ENCODE measurements at regions not wholly inside any gene's neighbourhood (a gene's known extent, or its start where the extent isn't known, plus 50 kb on each side); places are given as distances from the start of the nearest gene placed in this dataset.

DNA sequence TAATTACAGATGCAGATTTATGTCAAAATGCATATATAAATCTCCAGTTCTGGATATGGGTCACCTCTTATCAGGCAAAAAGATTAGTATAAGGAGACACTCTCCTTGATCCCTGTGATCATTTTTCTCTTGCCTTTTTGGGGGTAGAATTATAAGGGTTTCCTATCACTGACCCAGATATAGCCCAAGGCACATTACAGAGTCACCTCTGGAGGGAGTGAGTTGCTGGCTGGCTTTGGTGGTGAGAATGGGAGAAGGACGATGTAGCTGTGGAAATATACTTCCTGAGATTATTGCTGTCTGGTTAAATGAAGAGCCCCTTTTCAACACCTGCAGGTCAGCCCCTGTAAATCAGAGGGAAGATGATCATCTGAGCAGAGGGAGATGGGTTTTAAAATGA, 418.7 kb downstream of the MTX2 start:
- BruUV-seq (replicated peaks): no TSS peak
- peaks cover 62% of the 10 kb centered on the region for H3K27me3 Mint-ChIP-seq (ENCODE audit: unreplicated experiment)
- no peaks in the 10 kb centered on the region for H3K4me1 Mint-ChIP-seq (ENCODE audit: low read depth, unreplicated experiment)
- no peaks in the 10 kb centered on the region for H3K36me3 Mint-ChIP-seq (ENCODE audit: insufficient read depth, unreplicated experiment)
- no peaks in the 10 kb centered on the region for H3K9me3 Mint-ChIP-seq (ENCODE audit: low read depth, unreplicated experiment)
- CTCF ChIA-PET: interaction anchor here (0.5 kb wide), 1 partner anchor 542 kb away, joined by 4 read pairs; no protein-coding TSS in a partner anchor
- TF ChIP-seq, protein P1, sequence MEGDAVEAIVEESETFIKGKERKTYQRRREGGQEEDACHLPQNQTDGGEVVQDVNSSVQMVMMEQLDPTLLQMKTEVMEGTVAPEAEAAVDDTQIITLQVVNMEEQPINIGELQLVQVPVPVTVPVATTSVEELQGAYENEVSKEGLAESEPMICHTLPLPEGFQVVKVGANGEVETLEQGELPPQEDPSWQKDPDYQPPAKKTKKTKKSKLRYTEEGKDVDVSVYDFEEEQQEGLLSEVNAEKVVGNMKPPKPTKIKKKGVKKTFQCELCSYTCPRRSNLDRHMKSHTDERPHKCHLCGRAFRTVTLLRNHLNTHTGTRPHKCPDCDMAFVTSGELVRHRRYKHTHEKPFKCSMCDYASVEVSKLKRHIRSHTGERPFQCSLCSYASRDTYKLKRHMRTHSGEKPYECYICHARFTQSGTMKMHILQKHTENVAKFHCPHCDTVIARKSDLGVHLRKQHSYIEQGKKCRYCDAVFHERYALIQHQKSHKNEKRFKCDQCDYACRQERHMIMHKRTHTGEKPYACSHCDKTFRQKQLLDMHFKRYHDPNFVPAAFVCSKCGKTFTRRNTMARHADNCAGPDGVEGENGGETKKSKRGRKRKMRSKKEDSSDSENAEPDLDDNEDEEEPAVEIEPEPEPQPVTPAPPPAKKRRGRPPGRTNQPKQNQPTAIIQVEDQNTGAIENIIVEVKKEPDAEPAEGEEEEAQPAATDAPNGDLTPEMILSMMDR (IDR thresholded peaks at IDR 0.05; ENCODE audit: unreplicated experiment): no peak
- intact Hi-C loops (cut with micrococcal nuclease; ENCODE audit: unreplicated experiment): no loop called here
- no peak overlapping the region for H3K27ac Mint-ChIP-seq (ENCODE audit: unreplicated experiment)
- no peak overlapping the region for H3K4me3 Mint-ChIP-seq (ENCODE audit: low read depth, unreplicated experiment)
- DNase-seq: no peak

DNA sequence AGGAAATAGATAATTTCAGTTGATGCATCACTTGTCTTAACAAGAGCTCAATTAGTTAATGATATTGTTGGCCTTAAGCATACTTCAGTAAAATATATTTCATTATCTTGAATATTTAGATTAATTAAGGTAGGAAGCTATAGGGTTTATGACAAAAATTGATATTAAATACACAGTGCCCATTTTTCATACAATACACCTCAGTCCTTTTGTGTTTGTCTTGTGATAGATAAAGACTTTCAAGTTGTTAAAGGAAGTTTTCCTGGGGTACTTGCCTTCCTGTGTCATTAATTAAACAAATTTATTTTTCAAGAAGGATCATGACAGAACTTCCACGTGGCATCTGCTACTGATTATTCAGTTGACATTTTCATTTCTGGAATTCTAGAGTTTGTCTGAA, 420.5 kb downstream of the MTX2 start:
- intact Hi-C loops (cut with micrococcal nuclease; ENCODE audit: unreplicated experiment): no loop called here
- Mint-ChIP-seq H3K27me3 (ENCODE audit: unreplicated experiment) (peaks cover 57% of the 10 kb centered on the region), H3K4me3 (ENCODE audit: low read depth, unreplicated experiment) (no peak overlapping the region), H3K27ac (ENCODE audit: unreplicated experiment) (no peak overlapping the region), H3K4me1 (ENCODE audit: low read depth, unreplicated experiment) (no peaks in the 10 kb centered on the region), H3K36me3 (ENCODE audit: insufficient read depth, unreplicated experiment) (no peaks in the 10 kb centered on the region), H3K9me3 (ENCODE audit: low read depth, unreplicated experiment) (no peaks in the 10 kb centered on the region)
- DNase-seq: no peak
- BruUV-seq (replicated peaks): no TSS peak
- TF ChIP-seq, protein P1 (IDR thresholded peaks at IDR 0.05; ENCODE audit: unreplicated experiment): no peak
- CTCF ChIA-PET: no interaction called here

DNA sequence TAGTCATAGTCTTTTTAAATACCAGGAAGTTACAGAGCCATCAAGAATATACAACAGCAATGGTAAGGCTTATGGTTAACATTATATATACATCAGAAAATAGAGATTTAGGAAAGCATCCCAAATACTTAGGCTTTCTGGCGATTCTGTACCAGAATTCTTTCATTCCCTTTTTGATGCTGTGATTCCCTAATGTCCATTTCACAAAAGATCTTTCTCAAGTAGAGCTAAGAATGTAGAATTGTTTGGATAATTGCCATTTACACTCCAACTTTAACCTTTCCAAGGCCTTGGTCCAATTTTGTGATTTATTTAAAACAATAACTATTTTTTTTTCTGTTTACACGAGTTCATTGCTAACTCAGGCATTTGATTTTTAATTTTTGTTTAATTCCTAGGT, 422.2 kb downstream of the MTX2 start:
- Mint-ChIP-seq H3K27me3 (ENCODE audit: unreplicated experiment) (peaks cover 39% of the 10 kb centered on the region), H3K9me3 (ENCODE audit: low read depth, unreplicated experiment) (no peaks in the 10 kb centered on the region), H3K27ac (ENCODE audit: unreplicated experiment) (no peak overlapping the region), H3K36me3 (ENCODE audit: insufficient read depth, unreplicated experiment) (no peaks in the 10 kb centered on the region), H3K4me1 (ENCODE audit: low read depth, unreplicated experiment) (no peaks in the 10 kb centered on the region), H3K4me3 (ENCODE audit: low read depth, unreplicated experiment) (no peak overlapping the region)
- intact Hi-C loops (cut with micrococcal nuclease; ENCODE audit: unreplicated experiment): no loop called here
- DNase-seq: no peak
- CTCF ChIA-PET: no interaction called here
- TF ChIP-seq, protein P1 (IDR thresholded peaks at IDR 0.05; ENCODE audit: unreplicated experiment): no peak
- BruUV-seq (replicated peaks): no TSS peak

DNA sequence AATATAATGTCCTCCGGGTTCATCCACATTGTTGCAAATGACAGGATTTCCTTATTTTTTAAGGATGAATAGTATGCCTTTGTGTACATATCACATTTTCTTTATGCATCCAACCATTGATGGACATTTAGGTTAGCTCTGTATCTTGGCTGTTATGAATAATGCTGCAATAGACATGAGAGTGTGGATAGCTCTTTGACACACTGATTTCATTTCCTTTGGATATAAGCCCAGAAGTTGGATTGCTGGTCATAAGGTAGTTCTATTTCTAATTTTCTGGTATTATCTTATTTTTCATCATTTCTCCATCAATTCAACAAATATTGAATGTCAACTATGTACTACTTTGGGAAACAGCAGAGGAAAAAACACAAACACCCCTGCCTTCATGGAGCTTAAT, 423.3 kb downstream of the MTX2 start:
- Mint-ChIP-seq H3K27ac (ENCODE audit: unreplicated experiment) (no peak overlapping the region), H3K27me3 (ENCODE audit: unreplicated experiment) (peaks cover 32% of the 10 kb centered on the region), H3K36me3 (ENCODE audit: insufficient read depth, unreplicated experiment) (no peaks in the 10 kb centered on the region), H3K9me3 (ENCODE audit: low read depth, unreplicated experiment) (no peaks in the 10 kb centered on the region), H3K4me3 (ENCODE audit: low read depth, unreplicated experiment) (no peak overlapping the region), H3K4me1 (ENCODE audit: low read depth, unreplicated experiment) (no peaks in the 10 kb centered on the region)
- CTCF ChIA-PET: no interaction called here
- no TSS peak for BruUV-seq (replicated peaks)
- intact Hi-C loops (cut with micrococcal nuclease; ENCODE audit: unreplicated experiment): no loop called here
- DNase-seq: no peak
- TF ChIP-seq, protein P1 (IDR thresholded peaks at IDR 0.05; ENCODE audit: unreplicated experiment): no peak

DNA sequence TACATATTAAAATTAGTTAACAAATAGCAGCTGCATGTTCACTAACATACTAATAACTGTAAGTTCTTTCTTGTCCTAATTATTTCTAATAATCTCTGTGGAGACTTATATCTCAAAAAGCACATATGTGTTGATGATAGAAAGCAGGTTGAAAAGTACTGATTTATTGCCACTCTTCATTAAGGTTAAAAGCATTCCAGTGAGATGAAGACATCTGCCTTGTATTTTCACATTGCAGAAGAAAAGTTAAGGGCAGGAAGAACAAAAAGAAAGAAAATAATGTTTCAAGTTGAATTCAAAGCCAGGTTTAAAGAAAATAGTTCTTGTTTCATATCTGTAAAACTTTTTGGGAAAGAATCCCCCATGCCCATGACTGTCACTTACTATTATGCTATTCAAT, 429.9 kb downstream of the MTX2 start:
- no TSS peak for BruUV-seq (replicated peaks)
- CTCF ChIA-PET: no interaction called here
- H3K36me3 Mint-ChIP-seq (ENCODE audit: insufficient read depth, unreplicated experiment): no peaks in the 10 kb centered on the region

More for the DNA sequence above, 429.9 kb downstream of the MTX2 start:
- Mint-ChIP-seq H3K9me3 (ENCODE audit: low read depth, unreplicated experiment) (no peaks in the 10 kb centered on the region), H3K27me3 (ENCODE audit: unreplicated experiment) (no peaks in the 10 kb centered on the region), H3K4me1 (ENCODE audit: low read depth, unreplicated experiment) (no peaks in the 10 kb centered on the region), H3K27ac (ENCODE audit: unreplicated experiment) (no peak overlapping the region), H3K4me3 (ENCODE audit: low read depth, unreplicated experiment) (no peak overlapping the region)
- intact Hi-C loops (cut with micrococcal nuclease; ENCODE audit: unreplicated experiment): no loop called here
- no peak for DNase-seq
- TF ChIP-seq, protein P1 (IDR thresholded peaks at IDR 0.05; ENCODE audit: unreplicated experiment): no peak

Measured in Calu3 (cell line).